Central memory CD8-positive, alpha-beta T cell (primary cell): ENCODE measurements at regions not wholly inside any gene's neighbourhood (a gene's known extent, or its start where the extent isn't known, plus 50 kb on each side); places are given as distances from the start of the nearest gene placed in this dataset.

Experiments
- ATAC-seq: fragments of 150-1000 bp; cut with Tn5 transposase; replicated peaks from 2 replicates; pipeline ENCODE4 v1.10.0; 2022; ENCODE audit warnings: mild to moderate bottlenecking, moderate FRiP score, moderate number of reproducible peaks; ENCODE audit not compliant: poor library complexity, severe bottlenecking; ENCODE audit errors: extremely low read depth
- DNase-seq, 2 donors: peaks; one replicate each; pipeline ENCODE4 v3.0.0; 2021; ENCODE audit warnings: low spot score in 2 of 2
- H3K27ac Mint-ChIP-seq: one replicate; pipeline ENCODE4 v1.8.0; 2022; ENCODE audit warnings: low read depth, mild to moderate bottlenecking, moderate library complexity, mixed read lengths
- H3K27me3 Mint-ChIP-seq: one replicate; pipeline ENCODE4 v1.8.0; 2022; ENCODE audit warnings: mixed read lengths
- H3K36me3 Mint-ChIP-seq: one replicate; pipeline ENCODE4 v1.8.0; 2022; ENCODE audit warnings: mild to moderate bottlenecking, moderate library complexity, mixed read lengths; ENCODE audit not compliant: insufficient read depth
- H3K4me1 Mint-ChIP-seq: one replicate; pipeline ENCODE4 v1.8.0; 2022; ENCODE audit warnings: mixed read lengths
- H3K4me3 Mint-ChIP-seq: one replicate; pipeline ENCODE4 v1.8.0; 2022; ENCODE audit warnings: mild to moderate bottlenecking, moderate library complexity, mixed read lengths
- H3K9me3 Mint-ChIP-seq: one replicate; pipeline ENCODE4 v1.8.0; 2022; ENCODE audit warnings: mixed read lengths

DNA sequence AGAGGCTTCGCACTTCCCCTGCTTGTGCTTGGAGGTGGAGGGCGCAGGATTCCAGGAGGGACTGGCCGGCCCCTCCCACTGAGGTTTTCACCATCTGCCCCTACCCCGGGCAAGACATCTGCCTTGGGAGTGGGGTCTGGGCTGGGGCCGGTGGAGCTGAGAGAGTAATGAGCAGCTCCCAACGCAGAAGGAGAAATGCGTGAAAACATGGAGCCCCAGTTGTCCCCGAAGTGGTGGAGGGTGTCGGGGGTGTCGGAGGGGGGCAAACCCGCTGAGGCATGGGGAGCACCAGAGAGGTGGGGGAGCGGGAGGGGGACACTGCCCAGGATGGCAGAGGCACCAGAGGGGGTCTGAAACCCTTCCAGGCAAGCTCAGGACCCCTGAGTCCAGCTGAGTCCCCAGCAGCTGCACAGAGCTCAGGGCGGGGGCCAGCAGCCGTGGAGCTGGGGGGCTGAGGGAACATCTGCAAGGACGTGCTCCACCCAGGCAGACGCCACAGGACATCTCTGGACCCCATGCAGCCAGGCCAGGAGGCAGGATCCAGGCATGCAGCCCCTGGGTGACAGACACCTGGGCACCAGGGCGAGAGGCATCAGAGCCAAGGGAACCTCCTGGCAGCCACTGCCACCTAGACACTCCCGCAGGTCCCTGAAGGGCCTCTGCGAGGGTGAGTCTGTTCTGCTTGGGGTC, 110.6 kb downstream of the SIK1 start:
- ATAC-seq (no peak), DNase-seq (no peak)
- Mint-ChIP-seq H3K27ac (no peak overlapping the region), H3K4me1 (no peaks in the 10 kb centered on the region), H3K9me3 (peaks cover 11% of the 10 kb centered on the region), H3K4me3 (no peak overlapping the region), H3K36me3 (peaks cover 1% of the 10 kb centered on the region), H3K27me3 (peaks cover 24% of the 10 kb centered on the region)

DNA sequence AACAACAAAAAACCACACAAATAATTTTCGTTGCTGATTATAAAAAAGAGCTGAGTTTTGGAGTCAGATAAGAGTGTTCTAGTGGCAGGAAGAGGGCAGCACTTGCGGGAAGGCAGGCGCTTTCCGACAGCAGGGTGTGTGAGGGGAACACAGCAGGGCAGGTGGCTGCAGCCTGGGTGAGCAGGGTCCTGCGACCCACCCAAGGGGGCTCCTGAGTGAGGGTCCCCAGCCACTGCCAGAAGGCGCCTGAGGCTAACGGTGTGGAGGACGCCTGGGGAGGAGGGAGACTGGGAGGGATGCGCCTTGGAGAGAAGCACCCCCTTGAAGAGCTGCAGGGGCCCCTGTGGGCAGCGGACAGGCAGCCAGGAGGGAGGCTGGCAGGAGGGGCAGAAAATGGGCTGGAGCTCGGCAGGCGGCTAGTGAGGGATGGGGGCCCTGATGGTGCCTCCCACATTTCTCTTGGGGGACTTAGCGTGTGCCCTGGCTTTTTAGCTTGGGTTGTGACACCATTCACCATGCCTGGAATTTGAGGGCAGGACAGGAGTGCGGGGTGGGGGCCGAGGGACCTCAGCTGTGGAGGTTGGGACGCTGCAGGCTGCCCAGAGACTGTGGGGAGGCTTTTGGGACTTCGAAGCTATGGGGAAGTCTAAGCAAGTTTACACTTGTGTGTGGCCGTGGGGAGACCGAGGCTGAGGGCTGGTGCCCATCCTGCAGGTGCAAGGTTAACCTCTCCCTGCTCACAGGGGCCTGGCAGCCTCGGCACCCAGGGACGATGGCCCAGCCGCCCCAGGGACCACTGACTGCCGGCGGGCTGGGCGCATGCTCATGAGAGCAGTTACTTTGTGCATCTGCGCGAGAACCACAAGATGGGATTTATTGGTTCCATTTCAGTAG, 111.4 kb downstream of the SIK1 start:
- peaks cover 24% of the 10 kb centered on the region for H3K27me3 Mint-ChIP-seq
- H3K4me3 Mint-ChIP-seq, result no peak overlapping the region
- ATAC-seq (no peak), DNase-seq (no peak)
- no peak overlapping the region for H3K27ac Mint-ChIP-seq
- H3K4me1 Mint-ChIP-seq, result no peaks in the 10 kb centered on the region
- peaks cover 11% of the 10 kb centered on the region for H3K9me3 Mint-ChIP-seq
- peaks cover 1% of the 10 kb centered on the region for H3K36me3 Mint-ChIP-seq

DNA sequence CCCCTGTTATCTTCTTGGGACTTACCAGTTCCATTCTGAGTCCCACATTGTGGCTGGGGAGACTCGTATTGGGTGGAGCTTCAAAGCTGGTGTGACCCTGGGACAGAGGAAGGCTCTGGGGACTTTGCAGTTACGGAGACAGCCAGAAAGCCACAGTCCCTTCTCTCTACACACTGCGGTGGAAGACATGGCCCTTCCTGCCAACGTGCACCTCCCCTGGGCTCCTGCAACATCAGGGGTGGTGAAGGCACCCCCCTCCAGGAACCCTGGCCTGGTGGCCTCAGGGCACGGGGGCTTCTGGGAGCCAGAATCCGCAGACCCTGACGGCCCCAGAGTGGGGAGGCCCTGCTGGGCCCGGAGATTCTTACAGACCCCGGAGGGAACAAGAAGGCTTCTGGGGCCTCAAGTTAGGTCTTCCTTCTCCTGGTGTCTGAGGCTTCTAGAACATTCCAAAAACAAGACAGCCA, 113.0 kb downstream of the SIK1 start:
- H3K4me1 Mint-ChIP-seq, result no peaks in the 10 kb centered on the region
- ATAC-seq, result no peak
- no peak overlapping the region for H3K4me3 Mint-ChIP-seq
- DNase-seq, result no peak
- H3K27me3 Mint-ChIP-seq, result peaks cover 24% of the 10 kb centered on the region
- H3K27ac Mint-ChIP-seq, result no peak overlapping the region
- peaks cover 1% of the 10 kb centered on the region for H3K36me3 Mint-ChIP-seq
- H3K9me3 Mint-ChIP-seq, result peaks cover 11% of the 10 kb centered on the region

DNA sequence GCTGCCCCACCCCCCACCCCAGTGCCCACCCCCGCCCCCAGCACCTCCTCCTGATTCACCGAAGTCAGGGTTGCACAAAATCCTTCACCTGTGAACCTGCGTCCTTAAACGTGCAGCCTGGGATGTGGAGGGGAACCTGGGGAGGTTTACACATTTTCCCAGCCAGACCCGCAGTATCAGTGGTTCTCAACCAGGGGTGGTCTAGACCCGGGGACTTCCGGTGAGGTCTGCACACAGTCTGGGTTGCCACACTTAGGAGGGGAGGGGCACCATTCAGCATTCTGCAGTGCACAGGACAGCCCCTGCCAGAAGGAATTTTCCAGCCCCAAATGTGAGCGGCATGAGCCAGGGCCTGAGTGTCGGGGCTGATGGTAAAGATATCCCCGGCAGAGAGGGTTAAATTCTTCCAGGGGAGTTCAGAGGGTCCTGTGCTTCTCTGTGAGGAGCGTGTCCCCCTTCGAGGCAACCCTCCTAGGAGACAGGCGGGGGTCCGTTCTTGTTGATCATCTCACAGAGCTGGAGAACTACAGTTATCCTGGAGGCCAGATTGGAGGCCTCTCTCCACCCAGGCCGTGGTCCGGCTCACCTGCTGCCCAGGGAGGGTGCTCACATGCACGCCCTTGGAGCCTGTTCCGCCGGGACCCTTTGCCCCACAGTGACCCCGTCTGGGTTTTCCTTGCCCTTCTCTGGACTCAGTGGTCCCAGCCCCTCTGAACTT, 113.6 kb downstream of the SIK1 start:
- Mint-ChIP-seq H3K4me3 (no peak overlapping the region), H3K27ac (no peak overlapping the region), H3K4me1 (no peaks in the 10 kb centered on the region), H3K9me3 (peaks cover 7% of the 10 kb centered on the region), H3K36me3 (peaks cover 1% of the 10 kb centered on the region), H3K27me3 (peaks cover 24% of the 10 kb centered on the region)
- no peak for ATAC-seq
- no peak for DNase-seq

DNA sequence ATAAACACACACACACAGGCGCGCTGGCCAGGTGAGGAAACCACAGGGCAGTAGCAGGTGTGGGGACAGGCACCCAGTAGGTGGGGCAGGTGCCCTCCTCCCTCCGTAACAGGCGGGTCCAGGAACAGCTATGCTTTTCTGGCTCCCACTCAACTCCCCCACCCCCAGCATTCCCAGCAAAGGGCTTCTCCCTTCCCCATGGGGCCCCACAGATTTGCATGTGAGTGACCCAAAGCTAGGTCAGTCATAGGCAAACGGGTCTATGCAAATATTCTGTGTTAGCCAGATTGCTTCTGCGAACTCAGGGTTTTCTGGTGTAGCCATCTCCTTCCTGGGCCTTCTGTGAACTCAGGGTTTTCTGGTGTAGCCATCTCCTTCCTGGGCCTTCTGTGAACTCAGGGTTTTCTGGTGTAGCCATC, 114.2 kb downstream of the SIK1 start:
- no peaks in the 10 kb centered on the region for H3K4me1 Mint-ChIP-seq
- H3K27ac Mint-ChIP-seq, result no peak overlapping the region
- H3K9me3 Mint-ChIP-seq, result peaks cover 5% of the 10 kb centered on the region
- H3K4me3 Mint-ChIP-seq, result no peak overlapping the region
- ATAC-seq, result no peak
- DNase-seq, result no peak
- H3K36me3 Mint-ChIP-seq, result peaks cover 1% of the 10 kb centered on the region
- peaks cover 31% of the 10 kb centered on the region for H3K27me3 Mint-ChIP-seq

DNA sequence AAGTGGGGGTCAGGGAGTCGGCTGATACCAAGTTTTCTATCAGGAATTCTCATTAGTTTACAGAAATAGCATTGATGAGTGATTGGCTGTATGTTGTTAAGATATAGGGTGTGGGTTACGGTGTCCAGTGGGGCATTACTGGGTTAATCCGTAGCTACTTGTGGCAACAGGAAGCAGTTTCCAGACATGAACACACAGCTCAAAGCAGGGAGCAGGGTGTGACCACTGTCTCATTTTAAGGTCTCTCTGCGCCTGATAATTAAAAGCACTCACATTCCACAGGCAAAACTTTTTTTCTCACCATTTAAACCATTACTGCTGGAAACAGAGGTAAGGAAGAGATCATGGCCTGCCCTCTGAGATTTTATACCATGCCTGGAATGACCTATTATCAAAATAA, 114.9 kb downstream of the SIK1 start:
- H3K4me1 Mint-ChIP-seq, result no peaks in the 10 kb centered on the region
- no peak overlapping the region for H3K27ac Mint-ChIP-seq
- H3K27me3 Mint-ChIP-seq, result peaks cover 38% of the 10 kb centered on the region
- DNase-seq, result no peak
- H3K36me3 Mint-ChIP-seq, result peaks cover 1% of the 10 kb centered on the region
- H3K9me3 Mint-ChIP-seq, result no peaks in the 10 kb centered on the region
- no peak overlapping the region for H3K4me3 Mint-ChIP-seq
- ATAC-seq, result no peak

DNA sequence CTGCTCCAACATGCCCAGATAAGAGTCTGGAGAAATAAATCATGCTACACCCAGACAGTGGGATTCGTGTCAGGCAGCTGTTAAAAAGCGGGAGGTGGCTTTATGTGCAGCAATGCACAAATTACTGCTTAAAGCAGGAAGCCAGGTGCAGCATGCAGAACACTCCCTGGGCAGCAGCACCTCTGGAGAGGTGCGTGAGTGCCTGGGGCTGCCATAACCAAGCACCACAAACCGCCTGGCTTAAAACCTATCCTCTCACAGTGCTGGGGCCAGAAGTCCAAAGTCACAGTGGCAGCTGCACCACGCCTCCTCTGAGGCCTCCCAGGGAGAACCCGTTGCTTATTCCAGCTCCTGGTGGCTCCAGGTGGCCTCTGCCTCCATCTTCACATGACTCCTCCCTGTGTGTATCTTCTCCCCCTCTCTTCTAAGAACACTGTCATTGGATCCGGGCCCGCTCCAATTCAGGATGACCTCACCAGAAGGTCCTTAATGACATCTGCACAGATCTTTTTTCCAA, 115.6 kb downstream of the SIK1 start:
- Mint-ChIP-seq H3K27me3 (peaks cover 45% of the 10 kb centered on the region), H3K27ac (no peak overlapping the region), H3K4me1 (no peaks in the 10 kb centered on the region), H3K36me3 (peaks cover 1% of the 10 kb centered on the region), H3K9me3 (no peaks in the 10 kb centered on the region), H3K4me3 (no peak overlapping the region)
- DNase-seq (no peak), ATAC-seq (no peak)

DNA sequence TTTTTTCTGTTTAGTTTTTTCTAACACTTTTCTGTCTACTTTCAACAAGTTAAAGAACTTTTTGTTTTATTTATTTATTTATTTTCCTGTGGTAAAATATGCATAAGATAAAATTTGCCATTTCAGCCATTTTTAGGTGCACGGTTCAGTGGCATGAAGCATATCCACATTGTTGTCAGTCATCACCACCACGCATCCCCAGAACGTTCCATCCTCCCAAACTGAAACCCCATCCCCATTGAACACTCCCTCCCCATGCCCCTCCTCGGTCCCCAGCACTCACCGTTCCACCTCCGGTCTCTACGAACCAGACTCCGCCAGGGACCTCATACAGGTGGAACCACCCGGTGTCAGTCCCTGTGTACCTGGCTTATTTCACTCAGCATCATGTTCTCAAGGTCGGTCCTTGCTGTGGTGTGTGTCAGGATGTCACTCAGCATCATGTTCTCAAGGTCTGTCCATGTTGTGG, 118.1 kb downstream of the SIK1 start:
- DNase-seq, result no peak
- H3K4me3 Mint-ChIP-seq, result no peak overlapping the region
- H3K27me3 Mint-ChIP-seq, result peaks cover 42% of the 10 kb centered on the region
- H3K36me3 Mint-ChIP-seq, result no peaks in the 10 kb centered on the region
- ATAC-seq, result no peak
- no peaks in the 10 kb centered on the region for H3K9me3 Mint-ChIP-seq
- H3K4me1 Mint-ChIP-seq, result no peaks in the 10 kb centered on the region
- no peak overlapping the region for H3K27ac Mint-ChIP-seq

DNA sequence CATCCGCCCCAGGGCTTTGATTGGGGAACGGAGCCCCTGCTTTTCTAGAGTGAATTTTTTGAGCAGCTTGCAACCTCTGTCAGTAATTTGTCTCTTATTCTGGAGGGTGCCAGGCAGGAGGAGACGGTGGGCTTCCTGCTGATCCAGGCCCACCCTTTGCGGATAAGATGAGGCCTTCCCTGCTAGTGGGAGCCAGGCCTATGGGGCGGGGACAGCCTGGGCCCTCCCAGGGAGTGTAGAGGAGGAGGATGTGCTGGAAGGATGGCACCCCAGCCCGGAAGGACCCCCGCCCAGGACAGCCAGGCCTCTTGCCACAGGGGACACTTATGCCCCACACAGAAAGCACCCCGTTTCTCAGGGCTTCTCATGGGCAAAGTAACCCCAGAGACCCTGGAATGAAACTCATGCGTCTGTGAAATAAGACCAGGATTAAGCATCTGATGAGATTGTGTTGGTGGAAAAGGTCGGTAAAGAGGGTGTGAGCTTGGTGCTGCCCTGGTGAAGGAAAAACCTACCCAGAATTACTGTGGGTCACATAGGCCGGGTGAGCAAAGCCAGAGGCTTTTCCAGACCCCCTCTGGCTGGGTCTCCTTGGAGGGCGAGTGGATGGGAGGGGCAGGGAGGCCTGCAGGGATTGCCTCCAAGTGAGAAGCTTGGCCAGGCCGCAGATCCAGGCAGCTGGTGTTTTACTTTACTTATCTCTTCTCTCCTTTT, 118.7 kb downstream of the SIK1 start:
- Mint-ChIP-seq H3K36me3 (no peaks in the 10 kb centered on the region), H3K27me3 (peaks cover 45% of the 10 kb centered on the region), H3K9me3 (no peaks in the 10 kb centered on the region), H3K4me1 (no peaks in the 10 kb centered on the region), H3K4me3 (no peak overlapping the region), H3K27ac (no peak overlapping the region)
- no peak for ATAC-seq
- DNase-seq, result no peak

DNA sequence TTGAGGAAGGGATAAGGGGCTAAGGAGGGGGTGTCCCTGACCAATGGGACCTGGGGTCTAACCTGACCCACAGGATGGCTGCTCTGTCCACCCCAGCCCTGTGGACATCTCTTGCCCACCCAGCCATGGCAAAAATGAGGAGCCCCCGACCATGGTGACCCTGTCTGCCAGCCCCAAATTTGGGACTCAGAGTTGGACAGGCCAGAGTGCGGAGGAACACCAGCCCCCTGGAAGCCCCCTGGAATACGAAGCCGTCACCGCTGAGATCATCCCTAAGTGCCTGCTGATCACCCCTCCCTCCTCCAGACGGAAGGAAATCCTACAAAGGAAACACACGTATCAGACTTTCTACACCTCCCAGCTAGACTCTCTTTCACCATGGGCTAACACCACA, 119.3 kb downstream of the SIK1 start:
- Mint-ChIP-seq H3K27me3 (peaks cover 45% of the 10 kb centered on the region), H3K27ac (no peak overlapping the region), H3K4me1 (no peaks in the 10 kb centered on the region), H3K9me3 (no peaks in the 10 kb centered on the region), H3K4me3 (no peak overlapping the region), H3K36me3 (no peaks in the 10 kb centered on the region)
- DNase-seq, result no peak
- no peak for ATAC-seq

DNA sequence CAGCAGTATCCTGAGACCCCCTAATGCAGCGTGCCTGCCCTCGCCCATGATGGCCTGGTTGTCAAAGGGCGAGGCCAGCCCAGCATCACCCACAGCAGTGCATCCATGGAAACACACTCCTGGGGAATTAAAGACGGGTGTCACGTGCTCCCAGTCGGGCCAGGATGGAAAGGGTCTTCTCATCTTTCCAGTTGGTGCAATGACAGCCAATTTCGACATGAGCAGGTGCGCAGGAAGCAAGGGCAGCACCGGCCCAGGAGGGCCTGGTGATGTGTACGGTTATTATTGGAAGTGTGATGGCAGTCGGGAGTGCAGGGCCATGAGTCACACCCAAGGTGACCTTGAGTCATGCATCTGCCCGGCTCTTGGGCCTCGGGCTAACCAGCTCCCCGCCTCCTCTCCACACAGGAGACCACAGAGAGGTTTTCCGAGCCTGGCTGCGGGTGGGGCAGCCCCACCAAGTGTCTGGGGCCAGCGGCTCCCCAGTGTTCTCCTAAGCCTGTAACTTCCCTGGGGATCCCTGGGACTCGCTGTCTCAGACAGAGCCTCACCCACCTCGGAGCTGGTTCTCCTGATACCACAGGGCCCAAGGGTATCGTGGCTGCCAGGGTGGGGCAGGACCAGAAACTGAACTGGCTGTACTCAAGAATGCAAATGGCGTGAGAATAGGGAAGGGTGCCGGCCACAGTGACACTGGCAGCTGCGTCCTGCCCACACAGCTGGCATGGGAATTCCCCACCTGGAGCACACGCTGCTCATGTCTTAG, 119.8 kb downstream of the SIK1 start:
- H3K27ac Mint-ChIP-seq, result peak overlapping the region; percentile 33

More for the DNA sequence above, 119.8 kb downstream of the SIK1 start:
- Mint-ChIP-seq H3K27me3 (peaks cover 45% of the 10 kb centered on the region), H3K4me3 (no peak overlapping the region), H3K9me3 (no peaks in the 10 kb centered on the region), H3K36me3 (no peaks in the 10 kb centered on the region), H3K4me1 (no peaks in the 10 kb centered on the region)
- DNase-seq, result no peak
- ATAC-seq, result no peak
